GM12875 (cell line): ENCODE measurements at regions not wholly inside any gene's neighbourhood (a gene's known extent, or its start where the extent isn't known, plus 50 kb on each side); places are given as distances from the start of the nearest gene placed in this dataset.

Source experiments
- H3K4me3 ChIP-seq: one replicate; pipeline ENCODE4 v1.5.1; 2011; ENCODE audit warnings: low read depth, low read length, control low read depth
- TF ChIP-seq, protein P1 (sequence below): IDR thresholded peaks from 2 replicates; pipeline ENCODE4 v1.5.1; 2011; ENCODE audit warnings: low read depth, mild to moderate bottlenecking, control low read depth, inconsistent platforms, low read length, moderate library complexity, borderline replicate concordance; ENCODE audit not compliant: insufficient read depth

DNA sequence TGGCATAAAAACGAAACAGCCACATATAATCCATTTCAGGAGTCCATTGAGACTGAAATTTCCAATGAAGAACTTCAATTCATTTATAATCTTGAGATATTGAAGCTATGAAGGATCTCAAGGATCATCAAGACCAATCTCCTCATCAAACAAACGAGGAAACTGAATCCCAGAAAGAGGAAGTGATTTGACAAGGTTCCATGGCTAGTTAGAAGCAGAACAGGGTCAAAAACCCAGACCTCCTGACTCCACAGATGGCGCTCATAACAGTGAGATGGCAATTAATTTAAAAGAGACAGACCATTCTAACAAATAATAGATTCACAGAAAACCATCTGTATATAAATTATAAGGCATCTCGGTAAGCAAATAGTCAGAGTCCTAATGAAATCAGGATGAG lies 229.7 kb downstream of the KCTD12 start:
- H3K4me3 ChIP-seq: no peak overlapping the region
- TF ChIP-seq, protein P1, sequence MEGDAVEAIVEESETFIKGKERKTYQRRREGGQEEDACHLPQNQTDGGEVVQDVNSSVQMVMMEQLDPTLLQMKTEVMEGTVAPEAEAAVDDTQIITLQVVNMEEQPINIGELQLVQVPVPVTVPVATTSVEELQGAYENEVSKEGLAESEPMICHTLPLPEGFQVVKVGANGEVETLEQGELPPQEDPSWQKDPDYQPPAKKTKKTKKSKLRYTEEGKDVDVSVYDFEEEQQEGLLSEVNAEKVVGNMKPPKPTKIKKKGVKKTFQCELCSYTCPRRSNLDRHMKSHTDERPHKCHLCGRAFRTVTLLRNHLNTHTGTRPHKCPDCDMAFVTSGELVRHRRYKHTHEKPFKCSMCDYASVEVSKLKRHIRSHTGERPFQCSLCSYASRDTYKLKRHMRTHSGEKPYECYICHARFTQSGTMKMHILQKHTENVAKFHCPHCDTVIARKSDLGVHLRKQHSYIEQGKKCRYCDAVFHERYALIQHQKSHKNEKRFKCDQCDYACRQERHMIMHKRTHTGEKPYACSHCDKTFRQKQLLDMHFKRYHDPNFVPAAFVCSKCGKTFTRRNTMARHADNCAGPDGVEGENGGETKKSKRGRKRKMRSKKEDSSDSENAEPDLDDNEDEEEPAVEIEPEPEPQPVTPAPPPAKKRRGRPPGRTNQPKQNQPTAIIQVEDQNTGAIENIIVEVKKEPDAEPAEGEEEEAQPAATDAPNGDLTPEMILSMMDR: no peak

DNA sequence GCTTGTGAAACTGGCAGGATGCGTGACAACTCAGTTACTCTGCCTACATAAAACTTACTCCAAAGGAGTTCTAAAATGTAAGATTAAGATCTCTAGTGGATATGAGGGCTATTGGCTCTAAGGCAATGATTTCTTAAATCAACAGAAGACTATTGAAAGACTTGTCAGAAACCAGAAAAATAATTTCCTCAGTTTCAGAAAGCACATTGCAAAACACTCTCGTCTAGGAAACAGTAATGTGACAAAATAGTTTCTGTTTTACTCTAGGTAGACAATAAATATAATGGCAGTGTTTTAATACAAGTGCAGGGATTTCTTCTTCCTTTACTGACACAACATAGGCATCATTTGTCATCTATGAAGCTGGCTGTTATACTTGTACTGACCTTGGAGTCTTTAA lies 230.1 kb downstream of the KCTD12 start:
- TF ChIP-seq, protein P1: no peak
- H3K4me3 ChIP-seq: no peak overlapping the region

DNA sequence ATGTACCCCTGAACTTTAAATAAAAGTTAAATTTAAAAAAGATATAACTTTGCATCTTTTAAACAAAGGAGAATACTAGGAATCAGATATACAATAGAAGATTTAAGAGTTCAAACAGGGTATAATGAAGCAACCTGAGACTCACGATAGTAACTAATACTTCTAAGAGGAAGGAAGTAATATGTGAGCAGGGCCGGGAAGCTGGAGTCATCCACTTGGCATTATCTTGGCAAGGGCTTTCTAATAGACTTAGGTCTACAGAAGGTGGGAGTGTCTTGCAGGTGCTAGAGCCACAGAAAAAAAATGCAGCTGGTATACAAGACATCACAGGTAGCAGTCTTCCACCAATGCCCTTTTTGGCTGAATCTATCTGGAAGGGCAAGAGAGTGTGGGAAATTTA lies 231.9 kb downstream of the KCTD12 start:
- no peak overlapping the region for H3K4me3 ChIP-seq
- TF ChIP-seq, protein P1: no peak

DNA sequence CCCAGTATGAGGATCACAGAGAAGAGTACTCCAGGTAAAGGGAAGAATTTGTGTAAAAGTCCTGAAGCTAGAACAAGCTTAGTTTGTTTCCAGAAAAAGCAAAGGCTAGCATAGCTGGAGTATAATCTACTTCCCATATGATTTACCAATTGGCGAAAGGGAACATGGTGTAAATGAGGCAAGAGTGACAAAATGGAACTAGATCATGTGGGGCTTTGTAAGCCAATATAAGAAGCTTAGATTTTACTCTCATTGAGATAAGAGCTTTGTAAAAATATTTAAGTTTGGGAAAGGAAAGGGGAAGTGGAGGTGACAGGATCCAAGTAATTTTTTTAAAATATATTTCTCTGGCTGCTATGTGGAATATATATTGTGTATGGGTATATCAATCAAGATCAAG lies 234.9 kb downstream of the KCTD12 start:
- TF ChIP-seq, protein P1: no peak
- H3K4me3 ChIP-seq: no peak overlapping the region

DNA sequence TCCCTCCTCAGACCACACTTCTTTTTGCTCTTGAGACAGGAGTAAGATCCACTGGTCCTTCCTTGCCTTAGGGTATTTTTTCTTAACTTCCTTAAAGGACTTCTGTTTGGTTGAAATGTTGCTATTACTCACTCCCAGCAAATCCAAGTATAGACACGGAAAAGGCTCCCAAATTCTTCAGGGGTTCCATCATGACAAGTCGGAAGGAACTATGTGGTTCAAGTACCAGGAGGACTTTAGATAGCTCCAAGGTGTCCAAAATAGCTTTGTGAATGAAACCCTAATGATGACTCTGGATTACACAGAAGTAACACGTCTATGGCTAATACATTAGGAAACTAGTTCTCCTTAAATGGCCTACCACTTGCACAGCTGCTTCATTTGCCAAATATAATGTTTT lies 238.7 kb downstream of the KCTD12 start:
- no peak overlapping the region for H3K4me3 ChIP-seq
- TF ChIP-seq, protein P1: no peak

DNA sequence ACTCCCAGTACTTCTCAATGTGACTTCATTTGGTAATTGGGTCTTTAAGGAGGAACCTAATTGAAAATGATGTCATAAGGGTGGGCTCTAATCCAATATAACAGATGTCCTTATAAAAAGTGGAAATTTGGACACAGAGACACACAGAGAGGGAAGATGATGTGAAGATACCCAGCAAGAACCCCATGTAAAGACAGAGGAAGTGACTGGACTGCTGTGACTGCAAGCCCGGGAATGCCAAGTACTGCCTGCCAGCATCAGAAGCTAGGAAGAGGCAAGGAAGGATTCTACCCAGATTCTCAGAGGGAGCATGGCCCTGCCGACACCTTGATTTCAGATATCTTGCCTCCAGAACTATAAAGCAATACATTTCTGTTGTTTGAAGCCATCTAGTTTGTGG lies 239.3 kb downstream of the KCTD12 start:
- TF ChIP-seq, protein P1: no peak
- no peak overlapping the region for H3K4me3 ChIP-seq

DNA sequence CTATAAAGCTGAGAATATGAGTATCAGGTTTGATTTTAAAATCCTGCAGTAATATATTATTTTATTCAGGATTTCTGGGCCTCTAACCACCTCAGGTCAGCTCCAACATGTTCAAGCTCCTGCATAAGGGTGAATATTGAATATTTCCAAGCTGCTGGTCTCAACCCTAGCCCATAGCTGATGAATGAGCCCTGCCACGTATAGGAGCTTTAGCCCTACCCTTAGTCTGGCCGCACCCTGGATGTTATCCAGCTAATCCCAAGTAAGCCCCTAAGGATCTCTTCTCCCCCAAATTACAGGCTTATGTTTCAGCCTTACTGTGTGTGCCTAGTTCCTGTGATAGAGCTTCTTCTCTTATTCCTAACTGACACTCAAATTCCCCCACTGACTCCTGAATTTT lies 240.6 kb downstream of the KCTD12 start:
- TF ChIP-seq, protein P1: no peak
- H3K4me3 ChIP-seq: no peak overlapping the region
